ENCODE measurements at regions not wholly inside any gene's neighbourhood (a gene's known extent, or its start where the extent isn't known, plus 50 kb on each side); places are given as distances from the start of the nearest gene placed in this dataset.
"Not testable (repeated sequence)": the region's sequence is repeated elsewhere in the genome, so short reads cannot be mapped to it uniquely, and the experiment has no call there.

- Histone ChIP-seq H3K4me1 (ENCODE audit: insufficient read depth, low read length) (no peaks in the 10 kb centered on the region), H3K9ac (ENCODE audit: low read depth, low read length) (no peak overlapping the region)
Observed at GRCh38 chr3:137330246-137330645, 372.5 kb downstream of the IL20RB start.

GRCh38 chr3:137332297-137332696 lies 374.5 kb downstream of the IL20RB start:
- Histone ChIP-seq H3K9ac (ENCODE audit: low read depth, low read length) (no peak overlapping the region), H3K36me3 (ENCODE audit: insufficient read depth, low read length) (no peaks in the 10 kb centered on the region), H3K4me1 (ENCODE audit: insufficient read depth, low read length) (no peaks in the 10 kb centered on the region), H3K9me3 (ENCODE audit: control insufficient read depth, insufficient read depth, low read length) (no peaks in the 10 kb centered on the region; the same call in 1 of the 2 replicates)

More at GRCh38 chr3:137330246-137330645, 372.5 kb downstream of the IL20RB start:
- Histone ChIP-seq H3K36me3 (ENCODE audit: insufficient read depth, low read length) (no peaks in the 10 kb centered on the region), H3K9me3 (ENCODE audit: control insufficient read depth, insufficient read depth, low read length) (no peaks in the 10 kb centered on the region; the same call in 1 of the 2 replicates)

GRCh38 chr3:137335478-137335877 lies 377.7 kb downstream of the IL20RB start:
- H3K9me3 ChIP-seq (ENCODE audit: control insufficient read depth, insufficient read depth, low read length): peaks cover 5% of the 10 kb centered on the region; the same call in 1 of the 2 replicates
- H3K36me3 ChIP-seq (ENCODE audit: insufficient read depth, low read length): no peaks in the 10 kb centered on the region
- H3K9ac ChIP-seq (ENCODE audit: low read depth, low read length): no peak overlapping the region
- H3K4me1 ChIP-seq (ENCODE audit: insufficient read depth, low read length): no peaks in the 10 kb centered on the region

DNA sequence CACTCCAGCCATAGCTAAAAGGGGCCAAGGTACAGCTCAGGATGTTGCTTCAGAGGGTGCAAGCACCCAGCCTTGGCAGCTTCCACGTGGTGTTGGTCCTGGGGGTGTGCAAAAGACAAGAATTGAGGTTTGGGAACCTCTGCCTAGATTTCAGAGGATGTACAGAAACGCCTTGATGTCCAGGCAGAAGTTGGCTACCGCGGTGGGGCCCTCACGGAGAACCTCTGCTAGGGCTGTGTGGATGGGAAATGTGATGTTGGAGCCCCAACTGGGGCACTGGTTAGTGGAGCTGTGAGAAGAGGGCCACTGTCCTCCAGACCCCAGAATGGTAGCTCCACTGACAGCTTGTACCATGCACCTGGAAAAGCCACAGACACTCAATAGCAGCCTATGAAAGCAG lies 380.6 kb downstream of the IL20RB start:
- not testable (repeated sequence) for H3K36me3 ChIP-seq (ENCODE audit: insufficient read depth, low read length); H3K4me1 ChIP-seq (ENCODE audit: insufficient read depth, low read length); H3K9ac ChIP-seq (ENCODE audit: low read depth, low read length)

GRCh38 chr3:137343283-137343682 lies 385.5 kb downstream of the IL20RB start:
- Histone ChIP-seq H3K4me1 (ENCODE audit: insufficient read depth, low read length) (no peaks in the 10 kb centered on the region), H3K9ac (ENCODE audit: low read depth, low read length) (no peak overlapping the region), H3K36me3 (ENCODE audit: insufficient read depth, low read length) (no peaks in the 10 kb centered on the region; the same call in 1 of the 2 replicates), H3K9me3 (ENCODE audit: control insufficient read depth, insufficient read depth, low read length) (peaks cover 5% of the 10 kb centered on the region; the same call in 1 of the 2 replicates)

More for the DNA sequence above, 380.6 kb downstream of the IL20RB start:
- H3K9me3 ChIP-seq (ENCODE audit: control insufficient read depth, insufficient read depth, low read length): not testable (repeated sequence)

DNA sequence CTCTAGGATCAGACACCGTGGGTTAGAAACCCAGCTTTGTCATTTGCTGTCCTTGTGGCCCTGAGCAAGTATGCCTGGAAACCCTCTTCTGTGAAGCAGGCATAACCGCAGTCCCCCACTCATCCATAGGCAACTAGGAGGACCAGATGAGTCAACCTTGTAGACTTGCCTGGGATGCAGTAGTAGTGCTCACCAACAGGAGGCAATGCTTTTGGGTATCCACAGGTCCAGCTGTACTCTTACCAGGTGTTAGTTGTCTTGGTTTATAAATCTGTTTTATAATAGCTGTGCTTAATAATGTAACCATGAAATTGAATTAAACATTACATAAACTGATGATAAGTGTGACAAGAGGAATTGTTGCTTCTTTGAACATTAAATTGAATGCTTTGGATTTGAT lies 389.3 kb downstream of the IL20RB start:
- Histone ChIP-seq H3K9me3 (ENCODE audit: control insufficient read depth, insufficient read depth, low read length) (no peaks in the 10 kb centered on the region), H3K4me1 (ENCODE audit: insufficient read depth, low read length) (no peaks in the 10 kb centered on the region), H3K9ac (ENCODE audit: low read depth, low read length) (no peak overlapping the region), H3K36me3 (ENCODE audit: insufficient read depth, low read length) (no peaks in the 10 kb centered on the region)

- Histone ChIP-seq H3K36me3 (ENCODE audit: insufficient read depth, low read length) (no peaks in the 10 kb centered on the region), H3K4me1 (ENCODE audit: insufficient read depth, low read length) (no peaks in the 10 kb centered on the region), H3K9ac (ENCODE audit: low read depth, low read length) (no peak overlapping the region), H3K9me3 (ENCODE audit: control insufficient read depth, insufficient read depth, low read length) (no peaks in the 10 kb centered on the region)
Observed at GRCh38 chr3:137347817-137348368, 390.1 kb downstream of the IL20RB start.

GRCh38 chr3:137348936-137349335 lies 391.2 kb downstream of the IL20RB start:
- H3K36me3 ChIP-seq (ENCODE audit: insufficient read depth, low read length): no peaks in the 10 kb centered on the region
- no peaks in the 10 kb centered on the region for H3K4me1 ChIP-seq (ENCODE audit: insufficient read depth, low read length)
- H3K9ac ChIP-seq (ENCODE audit: low read depth, low read length): no peak overlapping the region
- H3K9me3 ChIP-seq (ENCODE audit: control insufficient read depth, insufficient read depth, low read length): no peaks in the 10 kb centered on the region

GRCh38 chr3:137349557-137350348 lies 392.0 kb downstream of the IL20RB start:
- Histone ChIP-seq H3K9me3 (ENCODE audit: control insufficient read depth, insufficient read depth, low read length) (no peaks in the 10 kb centered on the region), H3K9ac (ENCODE audit: low read depth, low read length) (no peak overlapping the region)

DNA sequence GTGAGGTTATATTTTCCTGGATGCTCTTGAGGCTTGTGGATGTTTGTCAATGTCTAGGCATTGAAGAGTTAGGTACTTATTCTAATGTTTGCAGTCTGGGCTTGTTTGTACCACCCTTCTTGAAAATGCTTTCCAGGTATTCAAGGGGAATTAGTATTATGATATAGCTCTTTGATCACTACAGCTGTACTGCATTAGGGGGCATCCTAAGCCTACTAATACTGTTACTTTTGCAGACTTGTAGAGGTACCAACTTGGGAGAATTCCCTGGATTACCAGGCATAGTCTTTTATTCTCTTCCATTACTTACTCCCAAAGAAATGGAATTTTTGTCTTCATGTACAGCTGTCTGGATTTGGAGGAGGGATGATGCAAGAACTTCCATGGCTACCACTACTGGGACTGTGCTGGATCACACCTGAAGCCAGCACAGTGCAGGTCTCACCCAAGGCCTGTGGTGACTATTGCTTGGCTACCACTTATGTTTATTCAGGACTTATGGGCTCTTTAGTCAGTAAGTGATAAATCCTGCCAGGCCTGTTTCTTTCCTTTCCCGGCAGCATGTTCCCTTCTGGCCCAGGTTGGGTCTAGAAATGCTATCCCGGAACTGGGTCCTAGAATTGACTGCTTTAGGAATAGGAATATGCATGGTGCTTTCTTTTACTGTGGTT lies 402.9 kb downstream of the IL20RB start:
- Histone ChIP-seq H3K4me1 (ENCODE audit: insufficient read depth, low read length) (no peaks in the 10 kb centered on the region), H3K9ac (ENCODE audit: low read depth, low read length) (no peak overlapping the region), H3K36me3 (ENCODE audit: insufficient read depth, low read length) (no peaks in the 10 kb centered on the region), H3K9me3 (ENCODE audit: control insufficient read depth, insufficient read depth, low read length) (no peaks in the 10 kb centered on the region)

More at GRCh38 chr3:137349557-137350348, 392.0 kb downstream of the IL20RB start:
- Histone ChIP-seq H3K4me1 (ENCODE audit: insufficient read depth, low read length) (no peaks in the 10 kb centered on the region), H3K36me3 (ENCODE audit: insufficient read depth, low read length) (no peaks in the 10 kb centered on the region)

DNA sequence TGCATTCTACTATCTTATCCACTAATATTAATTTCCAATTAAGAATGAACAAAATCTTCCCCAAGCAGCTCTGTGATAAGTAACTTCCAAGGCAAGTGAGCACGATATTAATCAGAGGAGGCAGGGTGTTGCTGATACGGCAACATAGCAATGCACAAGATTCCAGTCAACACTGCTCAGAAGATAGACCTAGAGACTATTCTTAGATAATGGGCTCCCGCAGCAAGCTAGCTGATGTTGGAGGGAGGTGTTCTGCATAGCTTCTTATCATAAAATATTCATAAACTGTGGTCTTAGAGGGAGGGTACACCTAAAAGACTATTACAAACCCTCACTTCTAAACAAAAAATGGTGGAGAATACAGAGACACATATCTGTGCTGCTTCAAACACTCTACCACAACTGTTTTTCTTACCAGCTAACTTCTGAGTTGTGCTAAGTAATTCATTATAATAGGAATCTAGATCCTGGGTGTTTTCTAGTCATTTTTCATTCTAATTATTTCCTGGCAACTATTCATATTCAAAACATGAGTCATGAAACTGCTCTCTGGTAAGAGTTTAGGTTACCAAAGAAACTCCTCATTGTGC lies 382.0 kb upstream of the SOX14 start:
- Histone ChIP-seq H3K4me1 (ENCODE audit: insufficient read depth, low read length) (no peaks in the 10 kb centered on the region), H3K36me3 (ENCODE audit: insufficient read depth, low read length) (no peaks in the 10 kb centered on the region), H3K9ac (ENCODE audit: low read depth, low read length) (no peak overlapping the region), H3K9me3 (ENCODE audit: control insufficient read depth, insufficient read depth, low read length) (no peaks in the 10 kb centered on the region)

DNA sequence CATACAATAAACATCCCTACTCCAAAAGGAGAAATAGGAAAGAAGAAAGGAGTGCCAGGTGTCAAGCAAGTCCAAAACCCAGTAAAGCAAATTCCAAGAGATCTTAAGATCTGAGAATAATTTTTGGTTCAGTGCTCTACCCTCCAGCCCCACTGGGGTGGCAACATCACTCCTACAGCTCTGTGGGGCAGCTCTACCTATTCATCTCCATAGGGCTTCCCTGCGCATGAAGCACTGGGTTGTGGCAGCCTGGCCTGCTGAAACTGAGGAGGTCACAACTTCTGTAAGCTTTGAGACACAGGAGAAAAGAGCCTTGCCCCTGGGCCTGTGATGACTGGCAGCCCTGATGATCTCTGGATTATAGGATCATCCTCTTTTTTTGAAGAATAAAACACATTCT lies 378.2 kb upstream of the SOX14 start:
- Histone ChIP-seq H3K4me1 (ENCODE audit: insufficient read depth, low read length) (no peaks in the 10 kb centered on the region), H3K36me3 (ENCODE audit: insufficient read depth, low read length) (no peaks in the 10 kb centered on the region), H3K9ac (ENCODE audit: low read depth, low read length) (no peak overlapping the region), H3K9me3 (ENCODE audit: control insufficient read depth, insufficient read depth, low read length) (no peaks in the 10 kb centered on the region)

- no peaks in the 10 kb centered on the region for H3K4me1 ChIP-seq (ENCODE audit: insufficient read depth, low read length)
- no peaks in the 10 kb centered on the region; the same call in 1 of the 2 replicates for H3K9me3 ChIP-seq (ENCODE audit: control insufficient read depth, insufficient read depth, low read length)
- H3K36me3 ChIP-seq (ENCODE audit: insufficient read depth, low read length): no peaks in the 10 kb centered on the region
- no peak overlapping the region for H3K9ac ChIP-seq (ENCODE audit: low read depth, low read length)
Observed at GRCh38 chr3:137409584-137409983, 354.5 kb upstream of the SOX14 start.

DNA sequence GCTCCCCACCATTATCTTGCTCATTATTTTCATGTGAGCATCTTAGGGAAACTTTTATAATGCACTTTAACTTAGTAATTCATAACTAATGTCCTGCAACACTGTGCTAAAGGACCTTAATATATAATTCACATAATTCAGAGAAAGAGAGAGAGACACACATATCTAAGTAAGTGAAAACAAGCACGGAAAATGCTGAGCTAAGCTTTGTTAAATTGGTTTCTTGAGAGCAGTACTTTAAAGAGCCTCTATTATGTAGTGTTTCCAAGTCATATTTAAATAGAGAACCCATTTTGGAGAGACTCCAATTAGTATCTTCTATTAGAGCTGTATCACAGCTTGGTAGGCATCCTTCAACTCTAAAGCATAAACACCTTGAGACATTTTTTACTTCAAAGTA lies 354.1 kb upstream of the SOX14 start:
- H3K36me3 ChIP-seq (ENCODE audit: insufficient read depth, low read length): no peaks in the 10 kb centered on the region
- H3K9ac ChIP-seq (ENCODE audit: low read depth, low read length): no peak overlapping the region
- H3K4me1 ChIP-seq (ENCODE audit: insufficient read depth, low read length): no peaks in the 10 kb centered on the region
- H3K9me3 ChIP-seq (ENCODE audit: control insufficient read depth, insufficient read depth, low read length): no peaks in the 10 kb centered on the region; the same call in 1 of the 2 replicates

Measured in ES-I3 (cell line).